Endothelial cell of umbilical vein (primary cell): ENCODE measurements at regions not wholly inside any gene's neighbourhood (a gene's known extent, or its start where the extent isn't known, plus 50 kb on each side); places are given as distances from the start of the nearest gene placed in this dataset.

ENCODE experiments used
- BruUV-seq: library from RNA; stranded (reverse); fragments of 400-500 nt; replicated peaks from 2 replicates; lab custom pipeline; 2021; lab: Mats Ljungman, UMichigan
- CTCF ChIA-PET: fragments of 300-600, 350-600 bp; sonication (Branson Sonifier 250); formaldehyde crosslinking; loops from one replicate; lab custom pipeline; 2021; ENCODE audit warnings: antibody characterized with exemption, inconsistent platforms; lab: Charles Lee
- POLR2A ChIA-PET: fragments of 300-600, 350-600 bp; sonication (Branson Sonifier 250); formaldehyde crosslinking; loops from one replicate; lab custom pipeline; 2021; ENCODE audit warnings: antibody characterized with exemption, inconsistent platforms; lab: Charles Lee
- DNase-seq: peaks from one replicate; pipeline ENCODE4 v3.0.0-alpha.2; 2011; ENCODE audit warnings: low read depth, low spot score
- FAIRE-seq: peaks from 2 replicates; lab custom pipeline; 2011; peaks lifted over from hg19 to GRCh38; lab: Jason Lieb, UNC
- H2AFZ ChIP-seq: 2 replicates; pipeline ENCODE4 v1.6.0; 2012; ENCODE audit warnings: low read depth, low read length, control low read depth, inconsistent platforms
- H3K27ac ChIP-seq: 2 replicates; pipeline ENCODE4 v1.5.1; 2011; ENCODE audit warnings: low read depth, mild to moderate bottlenecking, control low read depth, low read length, moderate library complexity; ENCODE audit not compliant: insufficient read depth
- H3K27me3 ChIP-seq, 2 experiments: 2 replicates each; pipeline versions ENCODE4 v1.6.0 to v1.6.1; 2011; ENCODE audit warnings: low read length in 2 of 2, mixed read lengths in 1 of 2; ENCODE audit not compliant: control insufficient read depth in 2 of 2, insufficient read depth in 2 of 2
- H3K36me3 ChIP-seq, 2 experiments: 2 replicates in 1 of 2; 3 replicates in 1 of 2; pipeline ENCODE4 v1.5.1; 2011; ENCODE audit warnings: low read length in 2 of 2, mild to moderate bottlenecking in 1 of 2, moderate library complexity in 1 of 2; ENCODE audit not compliant: control insufficient read depth in 2 of 2, insufficient read depth in 2 of 2; ENCODE audit errors: extremely low read depth in 1 of 2
- H3K4me1 ChIP-seq: 3 replicates; pipeline ENCODE4 v1.5.1; 2011; ENCODE audit warnings: mild to moderate bottlenecking, low read length; ENCODE audit not compliant: control insufficient read depth, insufficient read depth; ENCODE audit errors: extremely low read depth
- H3K4me2 ChIP-seq: 2 replicates; pipeline ENCODE4 v1.6.1; 2011; ENCODE audit warnings: low read length, control low read depth, mixed read lengths; ENCODE audit not compliant: insufficient read depth
- H3K4me3 ChIP-seq, 3 experiments: fragments of 200-600 bp in 1 of 3; sonication (generic), shearing (Covaris generic) in 1 of 3; replicated peaks in 1 of 3; 2 replicates each; pipeline ENCODE4 v1.5.1; 2011 to 2016; ENCODE audit warnings: control low read depth in 3 of 3, low read length in 3 of 3, mild to moderate bottlenecking in 2 of 3, inconsistent platforms in 1 of 3, low read depth in 1 of 3, moderate library complexity in 1 of 3; ENCODE audit not compliant: insufficient read depth in 1 of 3
- H3K79me2 ChIP-seq: 2 replicates; pipeline ENCODE4 v1.6.0; 2012; ENCODE audit warnings: low read length, inconsistent platforms; ENCODE audit not compliant: control insufficient read depth, insufficient read depth
- H3K9ac ChIP-seq: replicated peaks from 2 replicates; pipeline ENCODE3; 2011; ENCODE audit warnings: low read length, control low read depth; ENCODE audit not compliant: insufficient read depth; ENCODE audit errors: extremely low read depth
- H3K9me1 ChIP-seq: replicated peaks from 3 replicates; pipeline ENCODE4 v1.6.0; 2011; ENCODE audit warnings: mild to moderate bottlenecking, low read length; ENCODE audit not compliant: control insufficient read depth, insufficient read depth; ENCODE audit errors: extremely low read depth
- H3K9me3 ChIP-seq: replicated peaks from 2 replicates; pipeline ENCODE4 v1.5.1; 2012; ENCODE audit warnings: low read length, inconsistent platforms; ENCODE audit not compliant: control insufficient read depth, insufficient read depth
- H4K20me1 ChIP-seq: replicated peaks from 2 replicates; pipeline ENCODE3; 2011; ENCODE audit warnings: mild to moderate bottlenecking, low read length; ENCODE audit not compliant: control insufficient read depth, insufficient read depth; ENCODE audit errors: extremely low read depth
- CTCF ChIP-seq, 2 donors: IDR thresholded peaks; 1 replicate in 1 of 2; 2 replicates in 1 of 2; pipeline ENCODE4 v1.5.1; 2011; ENCODE audit warnings: low read length in 2 of 2, mild to moderate bottlenecking in 2 of 2, moderate library complexity in 2 of 2, control low read depth in 1 of 2, inconsistent platforms in 1 of 2, low read depth in 1 of 2; ENCODE audit not compliant: insufficient read depth in 1 of 2; ENCODE audit errors: extremely low read depth in 1 of 2
- EZH2 ChIP-seq: IDR thresholded peaks from 2 replicates; pipeline ENCODE4 v1.6.1; 2012; ENCODE audit warnings: borderline replicate concordance, low read depth, mild to moderate bottlenecking, moderate library complexity, low read length, inconsistent platforms; ENCODE audit not compliant: severe bottlenecking
- FOS ChIP-seq: IDR thresholded peaks from 2 replicates; pipeline ENCODE4 v1.6.1; 2011; ENCODE audit warnings: mild to moderate bottlenecking, low read length, moderate library complexity, borderline replicate concordance; ENCODE audit not compliant: insufficient read depth
- GATA2 ChIP-seq: IDR thresholded peaks from 2 replicates; pipeline ENCODE4 v1.7.0; 2011; ENCODE audit warnings: low read depth, mild to moderate bottlenecking, moderate library complexity, mixed read lengths, low read length; ENCODE audit not compliant: insufficient read length, insufficient read depth
- JUN ChIP-seq: IDR thresholded peaks from 2 replicates; pipeline ENCODE4 v1.6.1; 2011; ENCODE audit warnings: borderline replicate concordance, low read depth; ENCODE audit not compliant: insufficient read length, insufficient read depth
- MAX ChIP-seq: IDR thresholded peaks from 2 replicates; pipeline ENCODE4 v1.6.1; 2011; ENCODE audit not compliant: insufficient read depth, insufficient read length
- MYC ChIP-seq: IDR thresholded peaks from one replicate; pipeline ENCODE4 v1.6.1; 2011; ENCODE audit warnings: mild to moderate bottlenecking, low read depth, low read length
- POLR2A ChIP-seq: IDR thresholded peaks from 2 replicates; pipeline ENCODE4 v1.6.1; 2012; ENCODE audit warnings: low read depth, mild to moderate bottlenecking, control low read depth, low read length
- POLR2AphosphoS5 ChIP-seq: IDR thresholded peaks from 2 replicates; pipeline ENCODE4 v1.6.1; 2012; ENCODE audit warnings: low read depth, mild to moderate bottlenecking, control low read depth, low read length, moderate library complexity; ENCODE audit not compliant: insufficient read depth
- dilution Hi-C: fragments of 300-500 bp; cut with MboI; formaldehyde crosslinking; loops from one replicate; pipeline ENCODE4 v1.15.0; 2019; ENCODE audit warnings: low sequenced_read_pairs; ENCODE audit not compliant: extremely low pct_ligation_motif_present
- intact Hi-C: fragments of 100-400 bp; cut with micrococcal nuclease; formaldehyde crosslinking; loops from one replicate; pipeline ENCODE4 v1.10.0; 2022

DNA sequence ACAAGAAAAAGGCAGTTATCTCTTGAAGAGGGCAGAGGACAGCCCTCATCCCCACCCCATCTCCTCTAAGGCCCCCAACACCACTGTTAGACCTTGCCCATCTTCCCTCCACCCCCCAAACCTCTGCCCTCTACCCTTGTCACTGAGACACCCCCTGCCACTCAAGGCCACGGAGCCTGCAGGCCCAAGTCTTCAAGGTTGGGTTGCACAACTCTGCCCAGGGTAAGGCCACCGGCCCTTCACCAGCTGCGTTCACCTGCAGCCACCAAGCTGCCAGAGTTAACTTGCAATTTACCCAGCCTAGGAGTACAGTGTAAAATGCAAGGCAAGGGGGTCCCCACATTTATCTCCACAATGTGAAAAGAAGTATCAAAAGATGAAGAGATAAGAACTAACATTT lies 128.7 kb upstream of the PKDCC start:
- H3K9ac ChIP-seq, result no peak overlapping the region
- H3K4me2 ChIP-seq, result no peak overlapping the region
- intact Hi-C loops (no loop called here), dilution Hi-C loops (no loop called here)
- ChIA-PET POLR2A (no interaction called here), CTCF (interaction anchor here (1.3 kb wide), 1 partner anchor 40 kb away, joined by 3 read pairs; no protein-coding TSS in a partner anchor)
- H2AFZ ChIP-seq, result no peak overlapping the region
- H4K20me1 ChIP-seq, result no peaks in the 10 kb centered on the region
- H3K4me3 ChIP-seq, result no peak overlapping the region
- no peaks in the 10 kb centered on the region for H3K79me2 ChIP-seq
- no peaks in the 10 kb centered on the region for H3K9me3 ChIP-seq
- BruUV-seq, result no TSS peak
- H3K27ac ChIP-seq, result no peak overlapping the region
- H3K9me1 ChIP-seq, result no peaks in the 10 kb centered on the region
- no peak for TF ChIP-seq GATA2
- TF ChIP-seq POLR2A, result no peak
- no peak for TF ChIP-seq EZH2
- TF ChIP-seq JUN, result no peak
- no peak for TF ChIP-seq MYC
- TF ChIP-seq POLR2AphosphoS5, result no peak
- no peak for TF ChIP-seq FOS
- no peaks in the 10 kb centered on the region for H3K4me1 ChIP-seq
- DNase-seq (no peak), FAIRE-seq (no peak)
- no peaks in the 10 kb centered on the region for H3K36me3 ChIP-seq
- H3K27me3 ChIP-seq, result peaks cover 0 to 5% of the 10 kb centered on the region in 2 experiments

DNA sequence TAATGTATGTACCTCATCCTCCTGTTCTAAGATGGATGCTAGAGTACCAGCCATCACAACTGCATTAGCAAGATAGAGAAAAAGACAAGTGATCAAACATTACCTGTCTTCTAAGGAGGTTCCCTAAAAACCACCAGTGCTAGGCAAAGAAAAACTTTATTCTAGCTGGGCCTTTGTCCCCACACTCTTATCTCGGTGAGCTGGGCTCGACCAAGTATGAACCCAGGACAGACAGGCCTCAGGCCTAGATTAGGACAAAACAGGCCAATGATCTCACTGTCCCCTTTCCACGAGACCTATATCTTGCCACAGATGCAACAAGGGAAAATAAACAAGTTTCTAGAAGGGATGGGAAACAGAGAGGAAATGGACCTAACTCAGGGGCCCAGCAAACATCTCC lies 127.6 kb upstream of the PKDCC start:
- no peaks in the 10 kb centered on the region for H4K20me1 ChIP-seq
- POLR2A ChIA-PET, result no interaction called here
- no peaks in the 10 kb centered on the region for H3K27me3 ChIP-seq
- no TSS peak for BruUV-seq
- no peaks in the 10 kb centered on the region for H3K9me3 ChIP-seq
- DNase-seq (no peak), FAIRE-seq (no peak)
- H3K9me1 ChIP-seq, result no peaks in the 10 kb centered on the region
- dilution Hi-C loops (no loop called here), intact Hi-C loops (no loop called here)
- H3K79me2 ChIP-seq, result no peaks in the 10 kb centered on the region
- H3K4me1 ChIP-seq, result no peaks in the 10 kb centered on the region
- TF ChIP-seq MYC (no peak), GATA2 (no peak), JUN (no peak), MAX (no peak), EZH2 (no peak), FOS (no peak), CTCF (IDR thresholded peaks at IDR 0.05; ENCODE audit: extremely low read depth in 1 of 2, insufficient read depth in 1 of 2, low read depth in 1 of 2, low read length in 2 of 2) (no peak), POLR2AphosphoS5 (no peak), POLR2A (no peak)
- no peak overlapping the region for H3K4me2 ChIP-seq
- H3K27ac ChIP-seq, result no peak overlapping the region
- no peak overlapping the region for H3K4me3 ChIP-seq
- H2AFZ ChIP-seq, result no peak overlapping the region
- CTCF ChIA-PET, result interaction anchor here (0.8 kb wide), 1 partner anchor 10 kb away, joined by 4 read pairs; no protein-coding TSS in a partner anchor
- H3K9ac ChIP-seq, result no peak overlapping the region
- no peaks in the 10 kb centered on the region for H3K36me3 ChIP-seq
